ENCODE measurements at regions not wholly inside any gene's neighbourhood (a gene's known extent, or its start where the extent isn't known, plus 50 kb on each side); places are given as distances from the start of the nearest gene placed in this dataset.
"Not testable (repeated sequence)": the region's sequence is repeated elsewhere in the genome, so short reads cannot be mapped to it uniquely, and the experiment has no call there.

GRCh38 chr1:230556453-230556852, 85.8 kb upstream of the COG2 start:
- no peak for DNase-seq (ENCODE audit: low read depth)

- DNase-seq (ENCODE audit: low read depth) = no peak
Observed at GRCh38 chr1:230555814-230556213, 86.5 kb upstream of the COG2 start.

GRCh38 chr1:230552880-230553279, 89.4 kb upstream of the COG2 start:
- DNase-seq (ENCODE audit: low read depth) = no peak

- not testable (repeated sequence) for DNase-seq (ENCODE audit: low read depth)
Observed at GRCh38 chr1:230550945-230551344, 91.3 kb upstream of the COG2 start.

GRCh38 chr1:230550428-230550827, 91.9 kb upstream of the COG2 start:
- peak; percentile 36 for DNase-seq (ENCODE audit: low read depth)

GRCh38 chr1:230549625-230550024, 92.7 kb upstream of the COG2 start:
- DNase-seq (ENCODE audit: low read depth) = no peak

- no peak for DNase-seq (ENCODE audit: low read depth)
Observed at GRCh38 chr1:230548997-230549396, 93.3 kb upstream of the COG2 start.

GRCh38 chr1:230548357-230548756, 93.9 kb upstream of the COG2 start:
- DNase-seq (ENCODE audit: low read depth) = no peak

GRCh38 chr1:230545181-230545580, 97.1 kb upstream of the COG2 start:
- DNase-seq (ENCODE audit: low read depth) = no peak

- no peak for DNase-seq (ENCODE audit: low read depth)
Observed at GRCh38 chr1:230544758-230545157, 97.5 kb upstream of the COG2 start.

GRCh38 chr1:230543085-230543484, 99.2 kb upstream of the COG2 start:
- DNase-seq (ENCODE audit: low read depth) = no peak

GRCh38 chr1:230542681-230543080, 99.6 kb upstream of the COG2 start:
- DNase-seq (ENCODE audit: low read depth) = no peak

- DNase-seq (ENCODE audit: low read depth) = peak; percentile 44
Observed at GRCh38 chr1:230542054-230542453, 100.2 kb upstream of the COG2 start.

- DNase-seq (ENCODE audit: low read depth) = no peak
Observed at GRCh38 chr1:230541306-230541705, 101.0 kb upstream of the COG2 start.

- no peak for DNase-seq (ENCODE audit: low read depth)
Observed at GRCh38 chr1:230540421-230541155, 101.7 kb upstream of the COG2 start.

GRCh38 chr1:230537456-230537855, 104.8 kb upstream of the COG2 start:
- no peak for DNase-seq (ENCODE audit: low read depth)

- DNase-seq (ENCODE audit: low read depth) = no peak
Observed at GRCh38 chr1:230536641-230537155, 105.6 kb upstream of the COG2 start.

- DNase-seq (ENCODE audit: low read depth) = no peak
Observed at GRCh38 chr1:230534224-230534623, 108.1 kb upstream of the COG2 start.

GRCh38 chr1:230531103-230531502, 105.0 kb upstream of the PGBD5 start:
- no peak for DNase-seq (ENCODE audit: low read depth)

- DNase-seq (ENCODE audit: low read depth) = no peak
Observed at GRCh38 chr1:230519246-230519645, 93.1 kb upstream of the PGBD5 start.

GRCh38 chr1:230518511-230518910, 92.4 kb upstream of the PGBD5 start:
- DNase-seq (ENCODE audit: low read depth) = no peak

GRCh38 chr1:230517786-230518185, 91.7 kb upstream of the PGBD5 start:
- DNase-seq (ENCODE audit: low read depth) = no peak

GRCh38 chr1:230517326-230517725, 91.2 kb upstream of the PGBD5 start:
- DNase-seq (ENCODE audit: low read depth) = no peak

- no peak for DNase-seq (ENCODE audit: low read depth)
Observed at GRCh38 chr1:230516889-230517288, 90.8 kb upstream of the PGBD5 start.
